Fibroblast of skin of scalp (primary cell): ENCODE measurements at regions not wholly inside any gene's neighbourhood (a gene's known extent, or its start where the extent isn't known, plus 50 kb on each side); places are given as distances from the start of the nearest gene placed in this dataset.

Experiments
- DNase-seq: peaks from one replicate; pipeline ENCODE4 v3.0.0-alpha.2; 2013

DNA sequence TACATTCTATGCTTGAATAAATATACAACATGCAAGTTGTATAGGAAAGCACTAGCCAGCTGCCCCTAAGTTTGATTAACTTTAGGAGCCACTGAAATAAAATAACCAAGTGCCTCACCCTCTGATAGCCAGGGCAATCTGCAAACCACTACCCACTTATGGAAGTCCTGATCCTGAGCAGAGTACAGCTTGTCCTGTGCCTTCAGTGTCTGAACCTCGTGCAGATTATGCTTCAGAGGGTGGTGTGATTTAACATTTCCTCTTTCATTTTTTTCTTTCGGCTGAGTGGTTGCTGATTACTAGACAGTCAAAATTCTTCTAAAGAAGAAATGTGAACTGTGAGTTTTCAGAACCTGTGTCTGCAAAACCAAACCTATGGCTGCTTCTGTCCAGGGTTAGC, 327.7 kb downstream of the PIK3R1 start:
- DNase-seq, result no peak

GRCh38 chr5:68544091-68544647, 328.6 kb downstream of the PIK3R1 start:
- DNase-seq, result no peak

DNA sequence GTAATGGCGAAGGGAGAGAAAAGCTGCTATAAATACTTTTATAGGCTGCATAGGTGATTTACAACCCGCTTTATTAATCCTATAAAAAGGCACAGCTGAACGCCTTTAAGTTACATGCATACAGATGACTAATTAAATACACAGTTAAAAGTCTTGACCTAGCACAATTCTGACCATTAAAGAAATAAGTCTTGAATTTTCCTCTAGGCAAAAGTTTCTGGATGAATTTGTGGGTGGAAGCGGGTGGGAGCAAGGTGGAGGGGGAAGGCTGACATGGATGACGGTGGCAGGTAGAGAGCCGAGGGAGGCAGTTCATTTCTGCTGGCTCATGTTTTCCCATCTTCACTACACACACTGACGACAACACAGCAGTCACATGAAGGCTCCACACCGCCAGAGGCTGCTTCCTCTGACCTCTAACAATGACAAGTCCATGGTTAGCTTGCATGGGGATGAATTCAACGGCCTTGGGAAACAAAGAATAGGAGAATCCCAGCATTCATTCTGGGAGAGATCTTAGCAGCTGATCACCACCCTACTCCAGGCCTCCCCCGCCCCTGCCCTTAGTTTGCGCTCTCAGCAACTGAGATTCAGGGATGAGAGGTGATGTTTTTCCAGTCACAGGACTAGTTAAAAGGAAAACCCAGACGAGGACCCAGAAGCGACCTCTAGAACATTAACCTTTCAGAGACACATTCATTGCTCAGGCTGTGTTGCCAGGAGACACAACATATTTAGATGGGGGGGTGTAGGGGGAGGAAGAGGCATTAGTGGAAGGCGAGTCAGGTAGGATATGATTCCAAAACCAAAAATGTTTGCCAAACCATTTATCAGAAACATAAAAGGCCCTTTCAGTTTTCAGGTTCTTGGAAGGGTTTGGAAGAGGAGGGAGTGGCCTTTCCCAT, 329.3 kb downstream of the PIK3R1 start:
- DNase-seq, result peak; percentile 30

DNA sequence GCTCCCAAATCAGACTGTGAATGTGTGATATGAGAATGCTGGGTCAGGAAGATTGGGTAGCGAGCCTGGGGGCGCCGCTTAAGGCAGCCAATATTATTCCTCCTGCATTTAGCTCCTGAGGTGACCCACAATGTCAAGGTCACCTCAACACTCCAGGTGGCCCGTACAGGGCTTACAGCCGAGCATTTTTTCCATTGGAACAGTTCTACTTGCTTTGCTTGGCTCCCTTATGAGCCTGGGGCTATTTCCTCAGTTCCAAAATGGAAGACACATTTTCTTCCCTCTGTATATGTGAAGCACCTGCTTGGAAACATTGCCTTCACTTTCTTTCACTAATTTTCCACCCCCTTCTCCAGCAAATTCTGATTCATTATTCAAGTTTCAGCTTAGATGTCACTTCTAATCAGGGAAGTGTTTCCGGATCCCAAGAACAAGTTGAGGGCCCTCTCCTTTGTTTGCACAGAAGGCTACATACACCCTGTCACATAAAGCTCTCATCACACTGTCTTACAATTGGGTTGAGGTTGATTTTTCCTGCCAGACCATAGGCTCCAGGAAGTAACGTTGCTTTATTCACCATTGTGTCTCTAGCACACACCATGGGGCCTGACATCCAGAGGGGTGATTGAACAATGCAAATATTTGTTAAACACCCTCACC, 330.2 kb downstream of the PIK3R1 start:
- DNase-seq, result peak; percentile 40

DNA sequence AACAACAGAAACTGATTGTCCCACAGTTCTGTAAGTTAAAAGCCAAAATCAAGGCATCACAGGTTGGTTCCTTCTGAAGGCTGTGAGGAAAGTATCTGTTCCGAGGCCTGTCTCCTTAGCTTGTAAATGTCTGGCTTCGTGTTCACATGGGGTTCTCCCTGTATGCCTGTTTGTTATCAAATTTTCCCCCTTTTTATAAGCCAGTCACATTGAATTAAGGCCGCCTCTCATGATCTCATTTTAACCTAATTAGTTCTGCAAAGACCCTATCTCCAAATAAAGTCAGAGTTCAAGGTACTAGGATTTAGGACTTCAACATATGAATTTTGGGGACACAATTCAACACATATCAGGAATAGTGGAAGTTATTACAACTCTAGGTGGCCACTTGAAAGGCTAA, 331.5 kb downstream of the PIK3R1 start:
- no peak for DNase-seq

GRCh38 chr5:68547622-68548021, 332.1 kb downstream of the PIK3R1 start:
- DNase-seq, result peak; percentile 53

DNA sequence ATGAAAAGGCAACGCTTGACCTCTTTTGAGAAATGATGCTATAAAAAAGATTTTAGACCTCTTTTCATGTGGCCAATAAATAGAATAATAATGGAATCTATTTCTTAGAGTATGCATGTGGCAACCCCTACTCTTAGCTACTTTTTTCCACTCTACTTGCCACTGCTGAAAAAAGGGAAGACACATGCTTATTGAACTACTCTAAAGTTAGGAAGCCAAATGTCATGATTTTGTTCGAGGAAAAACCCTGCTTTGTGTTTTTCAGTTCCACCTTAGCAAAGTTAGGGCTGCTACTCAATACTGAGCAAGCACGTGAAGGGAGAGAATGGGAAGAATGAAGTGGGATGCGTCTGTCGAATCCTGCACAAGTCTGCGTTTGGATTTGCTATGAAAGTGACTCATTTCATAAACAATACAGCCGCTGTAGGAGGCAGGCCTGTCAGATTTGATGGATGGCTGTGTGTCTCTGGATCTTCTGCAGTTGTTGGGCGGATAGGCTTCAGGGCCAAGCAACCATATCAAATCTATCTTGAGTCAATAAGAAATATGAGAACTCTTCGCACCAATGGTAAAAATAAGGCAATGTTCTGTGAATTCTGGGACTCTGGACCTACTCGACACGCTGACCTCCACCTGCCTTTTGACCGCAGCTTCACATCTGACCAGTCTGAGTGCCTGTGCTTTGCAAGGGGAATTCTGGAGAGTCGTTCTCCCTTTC, 333.6 kb downstream of the PIK3R1 start:
- peak; percentile 92 for DNase-seq

- DNase-seq, result no peak
Measured at GRCh38 chr5:68550015-68550414, 334.5 kb downstream of the PIK3R1 start.

DNA sequence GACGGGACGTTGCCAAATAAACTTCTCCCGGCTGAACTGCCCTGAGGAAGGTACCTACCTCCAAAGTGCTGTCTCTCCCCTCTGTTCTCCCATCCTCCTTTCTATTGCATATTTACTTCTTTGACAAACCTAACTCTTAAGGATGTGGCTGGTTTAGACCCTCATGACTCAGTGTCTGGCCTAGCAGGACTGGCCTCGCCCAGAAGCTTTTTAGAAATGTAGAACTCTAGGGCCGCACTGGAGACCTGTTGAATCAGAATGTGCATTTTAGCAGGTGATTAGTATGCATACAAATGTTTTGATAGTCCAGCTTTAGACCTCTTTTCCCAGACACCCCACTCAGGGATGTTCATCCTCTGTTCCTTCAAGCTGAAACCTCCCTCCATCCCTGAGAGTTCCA, 335.9 kb downstream of the PIK3R1 start:
- DNase-seq, result no peak

DNA sequence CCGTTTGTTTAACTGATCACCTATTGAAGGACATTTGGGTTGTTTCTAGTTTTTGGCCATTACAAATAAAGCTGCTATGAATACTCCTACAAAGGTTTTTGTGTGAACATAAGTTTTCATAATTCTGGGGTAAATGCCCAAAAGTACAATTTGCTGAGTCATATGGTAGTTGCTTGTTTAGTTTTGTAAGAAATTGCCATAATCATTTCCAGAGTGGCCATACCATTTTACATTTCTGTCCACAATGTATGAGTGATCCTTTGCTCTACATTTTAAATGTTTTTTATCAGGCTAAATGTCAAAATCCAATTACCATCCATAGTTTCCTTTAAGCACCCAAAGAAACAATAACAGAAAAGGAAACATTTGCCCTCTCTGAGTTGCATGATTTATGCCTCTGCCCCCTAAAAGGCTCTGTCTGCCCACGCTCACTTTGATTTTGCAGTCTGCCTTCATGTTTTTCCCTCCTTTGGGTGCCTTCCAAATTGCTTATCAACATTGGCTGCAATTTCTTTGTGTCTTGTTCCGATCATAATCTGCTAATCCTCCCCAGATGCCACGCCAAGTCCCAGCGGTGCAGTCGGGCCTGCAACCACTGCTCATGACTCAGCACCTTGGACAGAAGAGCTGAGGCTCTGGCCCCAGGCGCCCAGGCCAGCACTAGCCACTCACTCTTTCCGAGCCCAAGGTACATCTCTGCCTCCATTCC, 339.2 kb downstream of the PIK3R1 start:
- DNase-seq, result peak; percentile 85

- peak; percentile 54 for DNase-seq
Measured at GRCh38 chr5:68555907-68556681, 340.5 kb downstream of the PIK3R1 start.

DNA sequence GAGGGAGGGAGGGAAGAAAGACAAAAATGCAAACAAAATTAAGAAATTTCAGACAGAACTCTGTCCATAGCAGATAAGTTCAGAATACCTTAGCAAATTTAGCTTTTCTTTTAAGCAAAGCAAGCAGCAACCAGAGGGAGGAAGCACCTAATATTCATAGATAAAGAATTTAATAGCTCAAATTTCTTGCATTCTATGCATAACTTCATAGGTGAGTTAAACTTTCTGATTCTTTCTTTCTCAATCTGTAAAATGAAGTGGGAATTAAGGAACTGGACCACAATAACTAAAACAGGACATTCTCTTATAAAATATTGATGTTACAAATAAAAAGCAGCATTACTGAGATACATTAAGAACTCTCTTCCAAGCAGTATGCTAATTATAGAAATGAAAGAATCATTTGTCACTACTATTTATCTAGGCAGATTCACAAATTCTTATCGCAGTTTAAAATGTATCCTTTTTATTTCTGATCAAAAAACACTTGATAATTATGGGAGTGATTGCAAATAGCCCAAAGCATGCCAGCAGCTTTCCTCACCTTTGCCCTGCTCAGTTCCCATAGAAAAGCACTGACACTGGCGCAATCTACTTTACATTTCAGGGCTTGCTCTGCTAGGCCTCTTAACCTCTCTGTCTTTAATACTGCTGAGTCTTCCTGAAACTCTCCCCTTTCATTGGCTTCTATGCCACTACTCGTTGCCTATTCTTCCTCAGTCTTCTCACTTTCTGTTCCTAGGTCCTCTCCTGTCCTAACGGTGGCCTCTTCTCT, 341.8 kb downstream of the PIK3R1 start:
- peak; percentile 52 for DNase-seq

DNA sequence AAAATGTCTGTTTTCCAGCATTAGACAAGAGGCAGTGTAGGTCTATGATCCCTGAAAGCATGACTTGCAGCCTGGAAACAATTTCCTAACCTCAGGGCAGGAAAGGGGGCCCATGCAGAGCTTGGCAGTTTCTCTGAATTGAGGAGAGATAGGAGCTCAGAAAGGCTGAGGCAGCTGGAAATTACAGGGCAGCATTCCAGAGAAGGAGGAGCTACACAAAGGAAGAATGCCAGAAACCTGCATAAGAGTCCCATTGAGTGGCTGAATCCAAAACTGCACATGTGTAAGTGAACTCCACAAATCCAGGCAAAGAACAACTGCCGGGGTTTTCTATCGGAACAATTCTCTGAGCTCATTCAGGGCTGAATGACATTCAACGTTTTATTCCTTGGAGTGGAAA, 346.8 kb downstream of the PIK3R1 start:
- peak; percentile 65 for DNase-seq

DNA sequence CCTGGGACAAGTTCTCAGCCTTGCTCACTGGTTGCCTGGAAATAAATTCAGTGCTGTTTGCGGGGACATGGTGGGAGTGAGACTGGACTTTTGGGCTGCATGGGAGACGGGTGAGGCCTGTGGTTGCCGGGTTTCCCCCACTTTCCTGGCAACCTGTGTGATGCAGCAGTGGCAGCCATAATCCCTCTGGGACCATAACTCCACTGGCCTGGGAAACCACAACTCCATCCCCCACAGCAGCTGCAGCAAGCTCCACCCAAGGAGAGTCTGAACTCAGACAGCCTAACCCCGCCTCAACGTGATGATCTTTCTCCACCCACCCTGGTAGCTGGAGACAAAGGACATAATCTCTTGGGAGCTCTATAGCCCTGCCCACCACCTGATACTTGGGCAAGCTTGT, 349.9 kb downstream of the PIK3R1 start:
- DNase-seq, result no peak

DNA sequence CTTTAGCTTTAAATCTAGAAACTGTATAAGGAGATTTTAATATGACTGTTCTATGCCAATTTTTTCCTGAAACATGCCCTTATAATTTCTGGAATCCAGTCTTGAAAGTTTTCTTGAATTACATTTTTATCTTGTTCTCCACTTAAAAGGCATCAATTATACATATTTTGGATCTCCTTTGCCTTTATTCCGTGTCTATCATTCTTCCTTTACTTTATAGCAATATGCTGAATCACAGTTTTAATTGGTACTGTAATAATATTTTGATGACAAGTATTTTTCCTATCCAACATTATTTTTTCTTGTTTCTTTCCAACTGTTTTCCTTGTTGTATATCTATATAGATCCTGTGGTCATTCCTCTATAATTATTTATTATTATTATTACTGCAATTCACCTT, 361.2 kb downstream of the PIK3R1 start:
- DNase-seq, result no peak

DNA sequence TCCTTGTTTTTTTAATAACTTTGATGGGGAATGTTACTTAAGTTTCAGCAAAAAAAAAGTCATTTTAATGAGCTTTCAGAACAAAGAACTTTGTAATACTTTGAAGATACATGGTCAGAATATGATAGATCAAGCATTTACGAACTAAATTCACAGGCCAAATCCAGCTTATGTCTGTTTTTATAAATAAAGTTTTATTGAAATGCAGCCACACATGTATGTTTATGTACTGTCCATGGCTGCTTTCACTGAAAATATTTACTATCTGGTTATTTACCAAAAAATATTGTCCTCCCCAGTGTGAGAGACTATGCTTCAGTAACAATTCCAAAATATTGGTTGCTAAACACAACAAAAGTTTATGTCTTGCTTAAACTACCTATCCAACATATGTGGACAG, 366.7 kb downstream of the PIK3R1 start:
- DNase-seq, result no peak

GRCh38 chr5:68587171-68587570, 371.6 kb downstream of the PIK3R1 start:
- DNase-seq, result peak; percentile 74

GRCh38 chr5:68591850-68592249, 376.3 kb downstream of the PIK3R1 start:
- no peak for DNase-seq

- no peak for DNase-seq
Measured at GRCh38 chr5:68592351-68592750, 376.8 kb downstream of the PIK3R1 start.

DNA sequence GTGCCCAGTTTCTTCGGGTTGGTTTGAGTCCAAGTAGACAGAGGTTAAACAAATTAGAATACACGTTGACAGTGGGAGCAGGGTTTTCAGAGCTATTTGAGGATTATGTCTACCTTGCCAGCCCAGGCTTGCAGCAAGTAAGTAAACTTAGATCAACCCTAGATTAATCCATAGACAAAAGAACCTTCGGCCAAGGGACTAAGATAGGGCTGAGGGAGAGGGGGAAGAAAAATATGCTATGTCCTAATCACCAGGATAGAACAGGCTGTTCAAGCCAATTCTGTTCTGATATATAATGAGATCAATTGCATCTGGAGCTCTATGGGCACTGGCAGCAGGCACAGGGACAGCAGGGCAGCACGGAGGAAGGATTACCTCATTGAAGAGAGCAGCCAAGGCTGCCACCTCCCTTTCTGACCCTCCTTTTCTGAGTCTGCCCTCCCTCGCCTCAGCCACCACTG, 377.7 kb downstream of the PIK3R1 start:
- no peak for DNase-seq

- no peak for DNase-seq
Measured at GRCh38 chr5:68612972-68613371, 397.4 kb downstream of the PIK3R1 start.
